ENCODE measurements at regions not wholly inside any gene's neighbourhood (a gene's known extent, or its start where the extent isn't known, plus 50 kb on each side); places are given as distances from the start of the nearest gene placed in this dataset.
"Not testable (repeated sequence)": the region's sequence is repeated elsewhere in the genome, so short reads cannot be mapped to it uniquely, and the experiment has no call there.

DNA sequence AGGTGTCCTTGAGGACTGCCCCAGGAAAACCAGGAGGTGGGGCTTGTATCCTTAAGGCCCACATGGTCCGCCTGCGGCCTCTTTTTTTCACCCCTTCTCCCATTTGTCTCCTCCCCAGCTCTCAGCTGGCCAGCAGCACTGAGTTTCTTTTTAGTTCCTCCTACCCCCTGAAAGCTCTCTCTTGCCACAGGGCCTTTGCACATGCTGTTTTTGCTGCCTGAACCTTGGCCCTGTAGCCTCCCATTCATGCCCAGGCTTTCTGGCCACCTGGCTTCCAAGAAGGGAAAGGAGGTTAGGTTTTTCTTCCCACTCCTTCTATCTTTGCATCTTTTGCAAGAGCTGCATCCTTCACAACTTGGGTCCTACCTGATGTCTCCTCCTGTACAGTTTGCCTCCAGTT, 358.1 kb downstream of the VRK1 start:
- DNase-seq = no peak

DNA sequence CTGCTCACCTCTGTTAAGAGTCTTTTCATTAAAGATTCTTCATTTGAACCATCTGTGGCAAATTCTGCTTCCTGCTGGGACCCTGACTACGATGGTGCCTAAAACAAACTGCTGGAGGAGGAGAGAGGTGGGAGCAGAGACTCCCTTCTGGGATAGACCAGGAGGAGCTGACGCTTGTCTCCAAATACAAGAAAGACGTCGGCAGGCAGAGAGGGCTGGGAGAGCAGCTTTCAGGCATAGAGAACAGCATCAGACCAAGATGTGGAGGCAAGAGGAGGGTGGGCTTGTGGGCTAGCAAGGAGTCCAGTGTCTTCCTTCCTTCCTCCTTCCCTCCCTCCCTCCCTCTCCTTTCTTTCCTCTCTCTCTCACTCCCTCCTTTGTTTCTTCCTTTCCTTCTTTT, 358.6 kb downstream of the VRK1 start:
- DNase-seq = no peak

DNA sequence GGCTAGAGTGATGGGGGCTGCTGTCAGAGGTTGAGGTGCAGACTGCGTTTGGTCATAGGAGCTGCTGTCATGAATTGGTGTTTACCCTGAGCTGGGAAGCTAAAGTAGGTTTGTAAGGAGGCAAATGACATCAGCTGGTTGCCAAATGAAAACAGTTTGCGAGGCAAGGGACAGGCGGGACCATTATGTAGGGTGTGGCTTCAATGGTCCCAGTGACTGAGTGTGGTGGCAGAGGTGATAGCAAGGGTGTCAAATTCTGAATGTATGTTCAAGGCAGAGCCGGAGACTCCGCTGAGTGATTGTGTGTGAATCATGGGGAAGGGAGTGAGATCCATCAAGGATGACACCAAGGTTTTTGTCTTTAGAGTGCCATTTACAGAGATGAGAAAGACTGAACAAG, 359.5 kb downstream of the VRK1 start:
- DNase-seq = no peak

DNA sequence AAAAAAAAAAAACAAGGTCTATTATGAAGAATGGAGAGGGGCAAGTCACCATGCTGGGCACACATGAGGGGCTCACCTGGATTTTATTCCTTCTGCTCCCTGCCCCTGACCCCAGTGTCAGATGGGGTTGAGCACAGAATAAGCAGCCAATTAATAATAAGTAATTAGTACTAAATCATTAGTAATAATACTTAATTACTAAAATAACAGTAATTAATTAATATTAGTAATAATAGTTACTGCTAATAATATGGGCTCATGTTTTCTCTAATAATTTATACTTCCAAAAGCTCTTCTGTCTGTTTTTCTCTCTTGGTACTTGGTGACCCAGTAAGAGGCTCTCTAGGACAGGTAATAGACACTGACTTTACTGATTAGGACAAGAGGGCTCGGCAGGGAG, 360.9 kb downstream of the VRK1 start:
- DNase-seq = no peak

DNA sequence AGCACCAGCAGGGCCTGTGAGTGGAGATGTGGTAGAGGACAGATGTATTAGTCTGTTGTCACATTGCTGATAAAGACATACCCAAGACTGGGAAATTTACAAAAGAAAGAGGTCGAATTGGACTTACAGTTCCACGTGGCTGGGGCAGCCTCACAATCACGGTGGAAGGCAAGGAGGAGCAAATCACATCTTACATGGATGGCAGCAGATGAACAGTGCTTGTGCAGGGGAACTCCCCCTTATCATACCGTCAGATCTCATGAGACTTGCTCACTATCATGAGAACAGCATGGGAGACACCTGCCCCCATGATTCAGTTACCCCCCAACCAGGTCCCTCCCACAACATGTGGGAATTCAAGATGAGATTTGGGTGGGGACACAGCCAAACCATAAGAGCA, 361.9 kb downstream of the VRK1 start:
- DNase-seq = no peak

DNA sequence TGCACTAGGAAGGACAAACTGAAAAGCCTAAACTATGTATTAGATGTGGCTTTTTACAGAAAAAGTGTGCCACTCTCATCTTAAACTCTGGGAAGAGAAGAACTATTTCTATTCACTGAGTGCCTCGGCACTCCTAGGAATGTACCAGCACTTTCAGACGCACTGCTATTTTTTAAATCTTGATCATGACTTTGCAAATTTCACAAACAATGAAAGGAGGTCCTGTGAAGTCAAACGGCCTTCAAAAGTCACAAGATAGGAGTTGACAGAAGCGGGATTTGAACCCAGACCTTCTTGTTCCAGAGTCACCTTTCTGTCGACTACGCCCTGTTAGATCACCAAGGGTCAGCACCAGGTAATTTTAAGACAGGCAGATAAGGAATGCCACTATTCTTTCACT, 365.4 kb downstream of the VRK1 start:
- no peak for DNase-seq

DNA sequence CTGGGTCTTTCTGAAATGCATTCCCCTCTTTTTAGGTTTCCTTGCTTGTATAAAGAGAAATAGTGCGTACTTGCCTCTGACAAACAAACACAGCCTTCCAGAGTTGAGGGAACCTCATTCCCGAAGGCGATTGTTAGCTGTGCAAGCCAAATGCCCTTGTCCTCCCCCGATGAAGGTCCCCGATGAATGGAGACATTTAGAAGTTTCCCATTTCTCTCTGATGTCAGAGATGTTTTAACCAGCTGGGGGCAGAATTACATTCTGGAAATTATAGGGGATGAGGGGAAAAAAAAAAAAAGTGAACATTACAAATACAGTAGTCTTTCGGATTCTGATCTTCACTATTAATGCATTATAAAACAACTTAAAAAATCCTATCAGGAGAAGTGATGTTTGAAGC, 366.8 kb downstream of the VRK1 start:
- no peak for DNase-seq

DNA sequence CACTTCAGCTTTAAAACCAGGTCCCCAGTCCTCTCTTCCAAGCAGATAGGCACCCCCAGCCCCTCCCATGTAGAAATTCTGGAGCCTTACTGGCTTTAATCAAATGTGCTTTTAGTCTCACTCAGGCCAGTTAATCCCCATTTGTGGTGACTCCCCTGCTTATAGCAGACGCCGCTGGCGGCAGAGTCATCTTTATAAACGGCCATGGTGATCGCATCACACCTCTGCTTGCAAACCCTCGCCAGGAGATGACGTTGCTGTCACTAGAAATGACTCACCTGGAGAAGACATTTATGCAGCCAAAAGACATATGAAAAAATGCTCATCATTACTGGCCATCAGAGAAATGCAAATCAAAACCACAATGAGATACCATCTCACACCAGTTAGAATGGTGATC, 369.3 kb downstream of the VRK1 start:
- DNase-seq = no peak

DNA sequence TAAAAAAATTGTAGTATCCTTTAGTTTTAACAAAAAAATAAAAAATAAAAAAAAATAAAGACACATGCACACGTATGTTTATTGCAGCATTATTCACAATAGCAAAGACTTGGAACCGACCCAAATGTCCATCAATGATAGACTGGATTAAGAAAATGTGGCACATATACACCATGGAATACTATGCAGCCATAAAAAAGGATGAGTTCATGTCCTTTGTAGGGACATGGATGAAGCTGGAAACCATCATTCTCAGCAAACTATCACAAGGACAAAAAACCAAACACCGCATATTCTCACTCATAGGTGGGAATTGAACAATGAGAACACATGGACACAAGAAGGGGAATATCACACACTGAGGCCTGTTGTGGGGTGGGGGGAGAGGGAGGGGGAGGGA, 370.4 kb downstream of the VRK1 start:
- not testable (repeated sequence) for DNase-seq

DNA sequence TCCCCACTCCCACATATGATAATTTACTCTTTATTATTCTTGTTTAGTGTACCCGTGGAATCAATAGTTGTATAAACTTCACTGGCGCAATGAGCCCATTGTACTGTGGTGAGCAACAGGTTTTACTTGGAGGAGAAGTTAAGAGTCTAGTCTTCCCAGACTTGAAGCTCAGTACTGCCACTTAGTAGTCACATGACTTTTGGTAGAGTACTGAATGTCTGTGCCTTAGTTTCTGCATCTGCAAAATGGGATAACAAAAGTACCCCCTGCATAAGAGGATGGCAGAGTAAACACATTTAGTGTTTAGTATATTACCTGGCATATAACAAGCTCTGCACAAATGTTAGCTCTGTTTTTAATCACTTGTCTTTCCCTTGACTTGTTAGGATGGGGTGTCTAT, 375.5 kb downstream of the VRK1 start:
- DNase-seq = no peak

DNA sequence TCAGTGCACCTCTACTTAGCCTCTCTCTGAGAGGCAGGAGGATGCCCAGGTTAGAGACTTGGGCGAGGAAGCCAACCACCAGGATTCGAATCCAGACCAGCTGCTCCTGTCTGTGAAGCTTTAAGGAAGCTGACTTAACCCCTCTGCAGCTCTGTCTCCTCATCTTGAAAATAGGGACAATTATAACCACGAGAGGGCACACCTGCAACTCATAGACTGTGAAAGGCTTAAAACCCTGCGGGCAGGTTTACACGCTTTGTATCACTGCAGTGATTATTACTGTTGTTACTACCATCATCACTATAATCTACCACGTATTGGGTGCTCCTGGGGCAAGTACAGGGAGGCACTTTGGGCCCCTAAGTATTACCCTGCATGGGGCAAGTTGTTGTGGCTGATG, 379.8 kb downstream of the VRK1 start:
- DNase-seq = no peak

DNA sequence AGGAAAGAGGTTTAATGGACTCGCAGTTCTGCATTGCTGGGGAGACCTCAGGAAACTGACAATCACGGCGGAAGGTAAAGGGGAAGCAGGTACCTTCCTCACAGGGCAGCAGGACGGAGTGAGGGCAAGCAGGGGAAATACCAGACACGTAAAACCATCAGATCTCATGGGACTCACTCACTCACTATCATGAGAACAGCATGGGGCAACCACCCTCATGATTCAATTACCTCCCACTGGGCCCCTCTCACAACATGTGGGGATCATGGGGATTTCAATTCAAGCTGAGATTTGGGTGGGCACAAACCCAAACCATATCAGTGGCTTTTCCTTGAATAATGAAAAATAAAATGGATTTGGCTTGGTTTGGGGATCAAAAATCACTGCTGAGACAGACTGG, 380.5 kb downstream of the VRK1 start:
- DNase-seq = no peak

DNA sequence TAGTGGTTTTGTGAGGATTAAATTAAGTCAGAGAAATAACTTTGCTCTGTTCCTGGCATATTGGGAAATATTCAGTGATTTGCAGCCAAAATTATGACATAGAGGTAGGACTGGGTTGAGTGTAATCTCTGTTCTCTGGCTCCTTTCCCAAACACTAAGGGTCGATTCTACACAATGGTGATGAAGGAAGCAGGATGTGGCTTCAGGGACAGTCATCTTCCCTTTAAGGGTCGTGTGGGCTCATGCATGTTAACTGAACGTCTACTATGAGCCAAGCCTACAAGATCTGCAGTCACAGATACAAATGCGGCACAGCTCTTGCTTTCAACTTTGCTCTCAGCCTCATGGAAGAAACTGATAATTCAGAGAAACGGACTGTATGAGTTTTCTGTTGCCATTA, 381.6 kb downstream of the VRK1 start:
- no peak for DNase-seq

DNA sequence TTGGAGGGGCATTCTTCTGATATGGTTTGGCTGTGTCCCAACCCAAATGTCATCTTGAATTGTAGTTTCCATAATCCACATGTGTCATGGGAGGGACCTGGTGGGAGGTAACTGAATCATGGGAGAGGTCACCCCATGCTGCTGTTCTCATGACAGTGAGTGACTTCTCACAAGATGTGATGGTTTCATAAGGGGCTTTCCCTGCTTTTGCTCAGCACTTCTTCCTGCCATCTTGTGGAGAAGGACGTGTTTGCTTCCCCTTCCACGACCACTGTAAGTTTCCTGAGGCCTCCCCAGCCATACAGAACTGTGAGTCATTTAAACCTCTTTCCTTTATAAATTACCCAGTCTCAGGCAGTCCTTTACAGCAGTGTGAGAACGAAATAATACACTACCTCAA, 382.4 kb downstream of the VRK1 start:
- peak; percentile 47 for DNase-seq

DNA sequence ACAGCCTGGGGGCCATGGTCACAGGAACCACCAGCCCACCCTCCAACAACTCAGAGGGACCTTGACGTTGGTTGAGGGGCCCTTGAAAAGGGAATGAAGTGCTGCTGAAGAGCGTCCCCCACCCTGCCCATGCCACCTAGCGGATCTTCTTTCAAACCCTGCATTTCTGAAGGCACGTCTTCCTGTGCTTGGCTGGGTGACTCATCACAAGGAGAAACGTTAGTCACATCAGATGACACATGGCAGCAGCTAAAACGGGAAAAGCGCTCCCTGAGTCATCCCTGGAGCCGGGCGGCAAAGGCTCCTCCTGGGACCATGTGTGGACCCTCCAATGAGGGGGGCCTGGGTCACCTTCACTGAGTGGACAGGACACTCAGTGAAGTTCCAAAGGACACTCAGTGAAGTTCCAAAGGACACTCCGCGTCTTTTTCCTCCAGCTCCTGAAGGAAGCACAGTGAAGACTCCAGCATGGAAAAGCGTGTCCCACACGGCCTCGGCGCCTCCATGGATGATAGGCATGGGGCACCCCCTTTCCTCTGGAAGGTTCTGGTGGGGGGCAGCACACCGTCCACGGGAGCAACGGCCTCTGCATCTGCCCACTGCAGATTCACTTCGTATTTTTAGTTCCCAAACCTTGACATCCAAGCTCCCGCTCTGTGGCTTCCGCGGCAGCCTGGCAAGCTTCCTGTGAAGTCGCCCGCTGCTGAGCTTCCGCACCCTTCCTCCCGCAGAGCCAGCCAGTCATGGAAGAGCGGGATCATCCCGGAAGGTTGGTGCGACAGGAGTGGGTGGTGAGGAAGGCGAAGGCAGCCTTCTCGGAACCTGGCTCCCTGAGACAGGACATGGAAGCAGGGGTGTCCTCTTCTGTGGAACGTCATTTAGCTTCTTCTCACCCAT, 383.4 kb downstream of the VRK1 start:
- peak; percentile 23 for DNase-seq

DNA sequence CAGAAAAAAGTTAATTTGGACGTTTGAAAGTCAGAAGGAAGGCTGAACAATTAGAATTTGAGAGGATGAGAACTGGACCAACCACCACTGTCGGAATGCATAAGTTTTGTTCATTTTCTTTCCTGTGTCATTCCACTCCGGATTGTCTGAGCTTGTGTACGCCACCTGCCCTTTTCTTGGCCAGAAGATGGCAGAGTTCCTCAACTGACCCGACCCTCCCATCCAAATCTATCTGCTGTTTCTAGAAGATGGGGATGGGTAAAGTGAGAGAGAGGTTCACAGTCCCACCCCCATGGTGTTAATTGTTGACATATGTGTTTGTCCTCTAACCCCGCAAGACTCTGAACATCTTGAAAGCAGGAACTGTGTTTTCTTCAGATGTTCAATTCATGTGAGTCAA, 388.0 kb downstream of the VRK1 start:
- no peak for DNase-seq

DNA sequence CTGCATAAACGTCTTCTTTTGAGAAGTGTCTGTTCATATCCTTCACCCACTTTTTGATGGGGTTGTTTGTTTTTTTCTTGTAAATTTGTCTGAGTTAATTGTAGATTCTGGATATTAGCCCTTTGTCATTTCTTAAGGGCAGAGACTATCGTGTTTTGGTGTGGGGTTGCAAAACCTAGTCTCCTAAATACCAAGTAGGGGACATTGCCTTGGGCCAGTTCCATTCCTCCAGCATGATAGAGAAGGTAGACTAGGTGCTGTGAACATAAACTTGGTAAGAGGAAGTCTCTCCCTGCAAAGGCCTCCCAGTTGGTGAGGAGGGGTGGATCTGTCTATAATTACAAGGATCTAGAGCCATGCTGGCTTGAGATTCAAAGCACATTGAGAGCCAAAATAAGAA, 390.7 kb downstream of the VRK1 start:
- DNase-seq = no peak

DNA sequence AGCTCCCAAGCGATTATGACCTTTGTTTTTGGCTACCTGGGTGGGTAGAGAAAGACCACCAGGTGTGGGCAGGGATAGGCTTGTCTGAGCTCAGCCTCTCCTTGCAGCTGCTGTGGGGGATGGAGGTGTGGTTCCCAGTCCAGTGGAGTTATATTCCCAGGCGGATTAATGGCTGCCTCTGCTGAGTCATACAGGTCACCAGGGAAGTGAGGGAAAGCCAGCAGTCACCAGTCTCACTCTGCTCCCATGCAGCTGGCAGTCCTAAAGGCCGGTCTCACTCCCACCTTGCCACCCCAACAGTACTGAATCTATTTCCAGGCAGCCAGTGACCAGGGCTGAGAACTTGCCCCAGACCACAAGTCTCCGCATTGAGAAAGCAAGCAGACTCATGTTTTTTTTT, 399.2 kb downstream of the VRK1 start:
- DNase-seq = no peak

DNA sequence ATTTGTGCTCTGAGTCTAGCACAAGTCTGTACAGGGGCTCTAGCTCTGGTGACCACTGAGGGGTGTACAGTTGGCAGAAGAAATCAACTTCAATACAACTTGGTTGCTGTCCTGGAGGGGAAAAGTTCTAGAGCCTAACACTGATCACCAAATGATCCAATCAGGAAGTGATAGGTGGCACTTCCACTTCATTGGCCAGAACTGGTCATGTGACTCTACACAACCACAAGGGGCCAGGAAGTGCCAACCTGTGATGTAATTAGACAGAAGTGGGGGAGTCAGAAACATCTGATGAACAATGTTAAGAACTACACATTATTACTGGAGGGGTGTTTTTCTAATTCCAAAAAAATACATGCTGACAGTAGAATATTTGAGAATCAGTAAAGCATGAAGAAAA, 401.6 kb downstream of the VRK1 start:
- DNase-seq = no peak

DNA sequence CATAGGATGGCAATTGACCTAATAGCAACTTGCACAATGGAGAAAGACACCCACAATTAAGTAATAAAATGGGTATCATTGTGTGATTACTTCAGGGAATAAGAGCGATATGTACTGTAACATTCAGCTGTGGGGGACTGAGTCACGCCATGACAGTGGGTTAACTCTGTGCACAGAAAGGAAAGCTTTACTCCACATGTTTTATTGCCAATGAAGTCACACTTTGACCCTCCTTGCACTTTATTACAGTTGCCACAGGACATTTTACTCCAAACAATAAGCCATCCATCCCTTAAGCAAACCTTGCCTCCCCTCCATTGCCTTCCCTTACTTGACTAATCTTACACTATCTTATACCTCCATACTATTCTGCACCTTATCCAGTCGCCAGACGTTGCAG, 403.1 kb downstream of the VRK1 start:
- no peak for DNase-seq

DNA sequence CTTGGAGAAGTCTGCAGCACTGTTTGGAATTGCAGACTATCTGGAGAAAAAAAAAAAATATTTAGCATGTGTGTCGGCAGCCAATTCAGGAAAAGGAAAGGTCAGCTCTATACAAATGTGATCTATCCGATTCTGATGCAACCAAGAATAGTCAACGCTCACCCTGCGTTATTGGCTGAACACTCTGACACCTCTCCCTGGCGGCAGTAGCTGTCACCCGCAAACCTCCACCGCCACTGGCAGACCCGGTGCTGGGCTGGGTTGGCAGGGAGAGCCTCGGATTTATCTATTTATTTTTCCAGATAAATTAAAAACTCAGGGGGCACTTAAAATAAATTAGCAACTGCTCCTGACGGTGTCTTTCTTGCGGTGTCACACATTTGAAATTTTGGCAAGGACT, 409.7 kb downstream of the VRK1 start:
- DNase-seq = no peak

DNA sequence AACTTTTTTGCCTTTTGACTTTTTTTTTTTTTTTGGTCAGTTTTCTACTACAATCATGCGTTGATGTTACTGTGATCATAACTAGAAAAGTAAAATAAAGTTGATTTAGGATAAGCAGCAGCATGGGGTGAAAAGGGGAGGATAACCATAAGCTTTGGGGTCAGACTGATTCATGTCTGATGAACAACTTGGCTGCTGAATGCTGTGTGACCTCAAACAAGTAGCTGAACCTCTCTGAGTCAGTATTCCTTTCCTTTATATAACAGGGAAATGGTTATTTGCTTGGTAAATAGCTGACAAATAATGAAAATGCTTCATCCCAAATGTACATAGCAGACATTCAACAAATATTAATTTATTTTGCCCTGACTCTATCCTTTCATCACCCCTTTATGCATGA, 413.0 kb downstream of the VRK1 start:
- no peak for DNase-seq

DNA sequence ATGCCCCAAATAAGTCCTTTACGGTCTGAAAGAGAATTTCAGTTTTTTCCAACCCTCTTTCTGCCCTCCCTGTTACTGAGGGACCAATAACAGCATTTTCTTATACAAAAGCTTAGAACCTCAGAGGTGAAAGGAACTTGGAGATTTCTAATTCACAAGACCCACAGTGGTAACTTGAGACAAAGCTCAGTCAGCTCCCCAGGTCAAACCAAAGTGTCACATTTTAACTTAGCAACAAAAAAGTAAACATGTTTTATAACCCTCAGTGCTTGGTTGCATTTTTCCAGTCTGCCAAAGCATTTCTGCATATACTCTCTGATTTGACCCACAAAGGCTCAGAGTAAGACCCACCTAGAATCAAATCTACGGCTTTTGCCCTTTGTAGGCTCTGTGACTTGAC, 415.2 kb downstream of the VRK1 start:
- DNase-seq = no peak

DNA sequence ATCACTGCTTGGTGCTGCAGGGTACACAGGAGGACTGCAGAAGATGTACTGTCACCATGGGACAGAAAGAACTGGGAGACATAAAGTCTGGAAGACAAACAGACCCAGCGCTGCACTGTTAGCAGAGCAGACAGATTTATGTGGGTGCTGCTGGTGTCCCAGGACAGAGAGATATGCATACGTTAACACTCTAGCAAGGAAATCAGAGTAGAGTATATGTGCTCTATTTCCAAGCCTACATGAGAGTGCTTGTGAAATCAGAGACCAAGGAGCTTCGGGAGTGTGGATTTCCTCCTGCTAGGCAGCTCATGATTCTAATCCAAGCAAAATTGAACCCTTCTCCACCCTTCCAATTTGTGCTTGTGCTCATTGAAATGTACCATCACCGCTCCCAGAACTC, 416.5 kb downstream of the VRK1 start:
- no peak for DNase-seq

DNA sequence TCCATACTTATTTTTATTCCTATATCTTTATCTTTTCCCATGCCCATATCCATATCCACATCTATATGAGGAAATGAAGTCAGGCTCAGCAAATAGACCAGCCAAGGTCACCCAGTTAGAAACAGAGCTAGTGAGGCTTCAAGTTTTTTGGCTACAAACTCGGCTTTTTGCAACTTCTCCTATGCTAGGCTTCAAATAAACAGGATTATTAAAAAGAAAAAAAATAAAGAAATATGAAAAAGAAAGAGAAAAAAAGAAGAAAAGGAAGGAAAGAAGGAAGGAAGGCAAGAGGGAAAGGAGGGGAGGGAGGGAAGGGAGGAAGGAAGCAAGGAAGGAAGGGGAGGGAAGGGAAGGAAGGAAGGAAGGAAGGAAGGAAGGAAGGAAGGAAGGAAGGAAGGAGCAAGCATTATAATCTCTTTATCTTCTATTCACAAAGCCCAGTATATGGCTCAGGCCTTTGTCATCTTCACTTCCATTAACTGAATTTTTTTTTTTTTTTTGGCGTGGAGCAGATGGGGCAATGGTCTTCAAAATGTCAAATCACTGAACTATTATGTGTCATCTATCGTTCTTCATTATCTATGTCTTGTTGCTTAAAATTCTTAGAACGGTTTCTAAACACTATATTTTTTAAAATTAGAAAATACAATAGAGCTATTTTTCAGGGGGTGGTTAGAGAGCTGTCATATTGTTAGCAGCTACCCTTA, 418.2 kb downstream of the VRK1 start:
- no peak for DNase-seq

Data from suppressor macrophage treated with lipopolysaccharide for 4 hours (primary cell).